HK-2 (cell line): ENCODE measurements at regions not wholly inside any gene's neighbourhood (a gene's known extent, or its start where the extent isn't known, plus 50 kb on each side); places are given as distances from the start of the nearest gene placed in this dataset.

Experiments used
- DNase-seq: peaks from one replicate; pipeline ENCODE4 v3.0.0-alpha.2; 2018; ENCODE audit not compliant: unreplicated experiment

DNA sequence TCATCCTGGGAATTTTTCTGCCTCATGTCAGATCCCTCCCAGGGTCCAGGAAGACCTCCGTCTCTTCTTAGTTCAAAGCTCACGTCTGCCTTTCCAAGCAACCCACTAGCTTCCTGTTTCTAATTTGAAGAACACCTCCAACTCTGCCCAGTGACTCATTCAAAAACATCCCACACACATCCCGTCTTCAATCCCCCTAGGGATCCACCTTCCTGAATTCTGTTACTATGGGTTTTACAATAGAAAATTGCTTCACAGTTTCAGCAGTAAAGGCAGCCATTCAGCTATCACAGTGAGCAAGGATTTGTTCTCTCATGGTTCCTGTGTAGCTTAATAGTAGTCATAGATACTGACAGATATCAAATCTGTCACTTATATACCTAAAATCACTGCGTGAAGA lies 308.3 kb upstream of the CCDC54 start:
- no peak for DNase-seq

GRCh38 chr3:107076946-107077345 lies 300.3 kb upstream of the CCDC54 start:
- no peak for DNase-seq

DNA sequence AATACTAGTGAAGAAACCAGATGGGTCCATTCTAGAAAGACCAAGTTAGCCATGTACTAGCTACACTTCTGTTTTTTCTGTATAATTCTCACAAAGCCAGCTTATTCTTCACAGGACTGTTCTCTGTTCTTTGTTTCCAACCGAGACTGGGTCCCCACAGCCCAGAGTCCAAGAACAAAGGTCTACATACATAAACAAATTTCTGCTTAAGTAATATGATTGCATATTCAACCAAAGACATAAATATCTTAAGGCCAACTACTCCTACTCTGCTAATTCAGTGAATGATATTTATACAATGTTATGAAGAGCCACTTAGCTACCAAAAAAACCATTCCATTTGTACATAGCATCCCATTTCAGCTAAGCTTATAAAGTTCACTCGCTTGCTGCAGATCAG lies 299.8 kb upstream of the CCDC54 start:
- no peak for DNase-seq

GRCh38 chr3:107082527-107082926 lies 294.7 kb upstream of the CCDC54 start:
- no peak for DNase-seq

- no peak for DNase-seq
These were observed 292.0 kb upstream of the CCDC54 start for GRCh38 chr3:107085261-107085660.

- no peak for DNase-seq
These were observed 285.1 kb upstream of the CCDC54 start for GRCh38 chr3:107092121-107092520.

DNA sequence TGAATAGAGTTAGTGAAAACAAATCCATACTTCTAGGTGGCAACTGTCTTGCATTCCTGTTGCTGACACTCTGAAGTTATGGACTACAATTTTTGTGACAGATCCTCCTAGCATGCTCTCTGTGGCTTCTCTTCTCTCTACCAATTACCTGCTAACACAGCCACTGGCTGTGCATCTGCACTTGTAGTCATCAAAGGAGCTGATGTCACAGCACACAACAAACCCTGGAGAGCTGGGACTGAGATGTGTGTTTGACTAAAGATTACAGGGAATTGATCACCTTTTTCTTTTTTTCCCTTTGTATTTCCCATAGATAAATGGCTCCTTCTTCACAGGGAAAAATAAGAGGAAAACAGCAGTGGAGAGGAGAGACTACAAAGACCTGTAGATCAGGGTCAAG lies 278.4 kb upstream of the CCDC54 start:
- DNase-seq: no peak

GRCh38 chr3:107100137-107100536 lies 277.1 kb upstream of the CCDC54 start:
- DNase-seq: no peak

GRCh38 chr3:107100573-107100972 lies 276.7 kb upstream of the CCDC54 start:
- no peak for DNase-seq

GRCh38 chr3:107103786-107104185 lies 273.5 kb upstream of the CCDC54 start:
- no peak for DNase-seq

DNA sequence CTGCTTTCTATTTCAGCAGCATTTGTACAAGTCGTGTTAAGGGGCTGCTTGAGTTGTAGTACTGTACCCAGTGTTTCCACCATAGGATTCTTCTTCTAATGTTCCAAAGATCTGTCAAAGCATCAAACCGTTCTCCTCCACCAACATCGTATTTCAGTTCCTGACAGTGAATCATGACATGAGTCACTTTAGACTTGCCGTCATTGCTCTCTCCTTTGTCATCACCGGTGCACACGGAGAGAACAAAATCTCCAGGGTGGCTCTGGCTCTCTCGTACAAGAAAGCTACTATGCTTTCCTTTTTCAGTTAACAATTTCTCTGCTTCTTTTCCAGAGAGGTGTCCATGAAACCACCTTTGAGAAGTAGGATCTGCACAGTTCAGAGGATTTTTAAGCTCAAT lies 270.9 kb upstream of the CCDC54 start:
- DNase-seq: no peak

- DNase-seq: no peak
These were observed 270.3 kb upstream of the CCDC54 start for GRCh38 chr3:107106907-107107306.

DNA sequence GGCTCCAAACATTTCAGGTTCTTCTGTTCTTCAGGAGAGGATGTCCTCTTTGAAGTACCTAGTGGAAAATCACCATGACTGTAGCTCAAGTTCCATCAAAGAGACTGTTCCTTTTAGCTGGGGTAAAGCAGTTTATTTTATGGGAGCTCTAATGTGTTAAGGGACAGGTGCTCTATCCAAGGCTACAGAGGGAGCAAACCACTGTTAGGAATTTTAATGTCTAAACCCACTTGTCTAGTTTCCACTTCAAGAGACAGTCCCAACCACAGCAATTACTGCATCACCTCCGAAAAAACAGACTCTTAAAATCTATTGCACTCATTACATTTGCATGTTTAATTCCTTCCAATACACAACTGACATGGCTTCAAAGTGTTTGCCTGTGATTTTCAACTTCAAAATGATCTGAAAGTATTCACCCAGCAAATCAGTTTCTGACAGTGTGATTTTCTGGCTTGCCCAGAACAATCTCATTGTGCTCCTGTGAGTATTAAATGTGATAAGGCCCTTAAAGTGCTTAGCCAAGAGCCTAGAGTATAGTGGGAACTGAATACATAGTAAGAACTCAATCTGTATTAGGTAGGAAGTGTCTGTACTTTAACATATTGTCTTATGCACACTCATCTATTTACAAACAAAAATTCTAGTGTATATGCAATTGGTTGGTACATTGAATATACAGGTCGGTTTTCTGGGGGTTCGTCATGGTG lies 266.5 kb upstream of the CCDC54 start:
- DNase-seq: no peak

DNA sequence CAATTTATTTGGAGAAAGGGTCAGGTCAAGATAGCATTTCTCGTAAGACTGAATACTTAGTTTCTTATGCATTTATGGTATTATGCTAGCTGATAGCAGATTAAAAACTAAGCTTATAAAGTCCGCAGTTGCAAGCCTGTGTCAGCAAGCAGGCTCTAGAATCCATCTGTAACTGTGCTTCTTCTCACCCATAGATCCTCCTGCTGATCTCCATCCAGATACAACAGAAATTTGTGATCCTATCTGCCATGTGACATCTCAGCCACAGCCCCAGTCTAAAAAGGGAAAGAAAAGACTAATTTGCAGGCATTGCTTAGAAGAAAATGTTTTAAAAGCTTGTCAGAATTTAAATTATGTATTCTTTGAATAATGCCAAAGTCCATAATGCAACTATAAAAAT lies 265.4 kb upstream of the CCDC54 start:
- no peak for DNase-seq

DNA sequence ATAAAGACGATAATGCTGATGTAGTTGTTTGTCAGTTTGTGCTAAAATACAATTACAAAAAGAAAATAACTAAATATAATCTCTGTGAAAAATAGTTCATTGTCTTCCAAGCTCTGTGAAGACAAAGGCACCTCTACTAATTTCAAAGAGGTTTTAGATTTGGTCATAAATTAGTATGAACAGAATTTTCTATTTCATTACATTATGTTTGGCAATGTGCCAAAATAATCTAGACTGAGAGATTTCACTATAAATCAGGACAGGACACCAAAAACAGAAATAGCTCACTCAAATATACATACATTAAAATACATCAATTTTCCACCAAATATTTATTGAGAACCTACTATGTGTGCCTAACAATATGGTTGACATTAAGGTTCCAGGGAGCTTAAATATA lies 264.9 kb upstream of the CCDC54 start:
- no peak for DNase-seq

DNA sequence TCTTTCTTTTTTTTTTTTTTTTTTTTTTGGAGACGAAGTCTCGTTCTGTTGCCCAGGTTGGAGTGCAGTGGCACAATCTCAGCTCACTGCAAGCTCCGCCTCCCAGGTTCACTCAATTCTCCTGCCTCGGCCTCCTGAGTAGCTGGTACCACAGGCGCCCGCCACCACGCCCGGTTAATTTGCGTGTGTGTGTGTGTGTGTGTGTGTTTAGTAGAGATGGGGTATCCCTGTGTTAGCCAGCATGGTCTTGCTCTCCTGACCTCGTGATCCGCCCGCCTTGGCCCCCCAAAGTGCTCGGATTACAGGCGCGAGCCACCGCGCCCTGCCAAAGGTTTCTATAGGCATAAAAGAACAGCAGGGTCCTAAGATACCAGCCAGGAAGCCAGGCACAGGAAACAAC lies 261.0 kb upstream of the CCDC54 start:
- DNase-seq: no peak

DNA sequence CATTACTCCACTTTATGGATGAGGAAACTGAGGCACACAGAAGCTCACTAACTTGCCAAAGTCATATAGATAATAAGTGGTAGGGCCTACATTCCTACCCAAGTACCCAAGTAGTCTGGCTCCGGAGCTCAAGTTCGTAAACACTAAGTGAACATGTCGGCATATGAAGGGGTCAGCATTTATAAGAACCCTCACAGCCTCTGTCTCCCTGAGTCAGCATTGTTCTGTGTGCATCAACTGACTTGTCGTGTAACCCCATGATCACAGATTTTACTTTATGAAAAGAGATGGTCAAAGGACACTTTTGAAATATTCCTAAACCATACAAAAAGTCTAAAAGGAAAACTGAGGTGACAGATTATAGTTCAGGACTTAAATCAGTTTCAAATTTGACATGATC lies 260.1 kb upstream of the CCDC54 start:
- no peak for DNase-seq

- DNase-seq: peak; percentile 15
These were observed 259.2 kb upstream of the CCDC54 start for GRCh38 chr3:107117922-107118536.

- no peak for DNase-seq
These were observed 252.4 kb upstream of the CCDC54 start for GRCh38 chr3:107124885-107125284.

GRCh38 chr3:107128946-107129345 lies 248.3 kb upstream of the CCDC54 start:
- DNase-seq: no peak

- no peak for DNase-seq
These were observed 247.0 kb upstream of the CCDC54 start for GRCh38 chr3:107130089-107130700.

DNA sequence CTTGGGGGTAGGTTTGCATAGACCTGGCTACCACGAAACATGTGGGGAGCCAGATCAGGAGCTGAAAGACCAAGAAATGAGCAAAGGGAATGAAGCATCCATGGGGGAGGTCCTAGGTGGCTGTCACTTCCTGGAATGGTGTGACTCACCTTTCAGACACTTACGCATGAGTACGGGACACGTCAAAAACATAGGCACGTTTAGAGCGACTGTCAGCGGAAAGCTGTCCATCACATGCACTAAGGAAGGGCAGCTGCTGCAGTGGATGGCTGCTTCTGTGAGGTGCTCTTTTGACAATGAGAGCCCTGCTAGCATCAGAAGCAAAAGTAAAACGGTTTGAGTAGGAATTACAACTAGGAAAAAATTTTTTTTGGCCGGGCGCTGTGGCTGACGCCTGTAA lies 244.6 kb upstream of the CCDC54 start:
- no peak for DNase-seq

DNA sequence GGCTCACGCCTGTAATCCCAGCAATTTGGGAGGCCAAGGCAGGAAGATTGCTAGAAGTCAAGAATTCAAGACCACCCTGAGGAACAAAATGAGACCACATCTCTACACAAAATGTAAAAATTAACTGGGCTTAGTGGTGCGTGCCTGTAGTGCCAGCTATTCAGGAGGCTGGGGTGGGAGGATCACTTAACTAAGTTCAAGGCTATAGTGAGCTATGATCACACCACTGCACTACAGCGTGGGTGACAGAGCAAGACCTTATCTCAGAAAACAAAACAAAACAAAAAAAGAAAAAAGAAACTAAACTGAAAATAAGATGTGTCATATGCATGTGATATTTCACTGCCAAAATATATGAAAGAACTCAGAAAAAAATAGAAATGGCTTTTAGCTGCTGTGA lies 243.3 kb upstream of the CCDC54 start:
- DNase-seq: no peak
